ENCODE measurements at regions not wholly inside any gene's neighbourhood (a gene's known extent, or its start where the extent isn't known, plus 50 kb on each side); places are given as distances from the start of the nearest gene placed in this dataset.

GRCh38 chr6:22457996-22458395 is 111.4 kb upstream of the HDGFL1 start:
- CTCF ChIA-PET: no interaction called here
- ATAC-seq (ENCODE audit: poor library complexity) (no peak), DNase-seq (no peak)
- Mint-ChIP-seq H3K9me3 (peaks cover 4% of the 10 kb centered on the region), H3K4me3 (no peak overlapping the region), H3K27ac (no peak overlapping the region), H3K36me3 (ENCODE audit: low read depth) (no peaks in the 10 kb centered on the region), H3K4me1 (ENCODE audit: low read depth) (no peaks in the 10 kb centered on the region), H3K27me3 (no peaks in the 10 kb centered on the region)
- Histone ChIP-seq H3K4me1 (ENCODE audit: insufficient read depth, low read length) (no peaks in the 10 kb centered on the region), H3K4me3 (ENCODE audit: low read length) (no peak overlapping the region), H3K36me3 (ENCODE audit: insufficient read depth, low read length) (no peaks in the 10 kb centered on the region), H3K9me3 (ENCODE audit: control insufficient read depth in 1 of 2, insufficient read depth in 1 of 2, low read length in 2 of 2) (no peaks in the 10 kb centered on the region), H3K27ac (ENCODE audit: low read depth in 1 of 2, low read length in 2 of 2) (no peak overlapping the region), H3K27me3 (ENCODE audit: control insufficient read depth in 1 of 2, insufficient read depth in 2 of 2, low read length in 2 of 2) (no peaks in the 10 kb centered on the region)
- POLR2A ChIA-PET: no interaction called here
- TF ChIP-seq CTCF (IDR thresholded peaks at IDR 0.05): no peak
- intact Hi-C loops (cut with DNase I, micrococcal nuclease): no loop called here

GRCh38 chr6:22466665-22467245 is 102.6 kb upstream of the HDGFL1 start:
- Mint-ChIP-seq H3K9me3 (peaks cover 5% of the 10 kb centered on the region), H3K4me1 (ENCODE audit: low read depth) (no peaks in the 10 kb centered on the region), H3K4me3 (no peak overlapping the region), H3K36me3 (ENCODE audit: low read depth) (no peaks in the 10 kb centered on the region), H3K27ac (no peak overlapping the region), H3K27me3 (no peaks in the 10 kb centered on the region)
- Histone ChIP-seq H3K27ac (ENCODE audit: low read depth in 1 of 2, low read length in 2 of 2) (no peak overlapping the region), H3K36me3 (ENCODE audit: insufficient read depth, low read length) (no peaks in the 10 kb centered on the region), H3K4me3 (ENCODE audit: low read length) (no peak overlapping the region), H3K9me3 (ENCODE audit: control insufficient read depth in 1 of 2, insufficient read depth in 1 of 2, low read length in 2 of 2) (peaks cover 0 to 3% of the 10 kb centered on the region in 2 experiments), H3K4me1 (ENCODE audit: insufficient read depth, low read length) (no peaks in the 10 kb centered on the region), H3K27me3 (ENCODE audit: control insufficient read depth in 1 of 2, insufficient read depth in 2 of 2, low read length in 2 of 2) (no peaks in the 10 kb centered on the region)
- DNase-seq (no peak), ATAC-seq (ENCODE audit: poor library complexity) (no peak)
- TF ChIP-seq CTCF (IDR thresholded peaks at IDR 0.05): no peak
- ChIA-PET CTCF (no interaction called here), POLR2A (interaction anchor here (0.6 kb wide), 1 partner anchor 1709 kb away, joined by 3 read pairs; no protein-coding TSS in a partner anchor)
- intact Hi-C loops (cut with DNase I, micrococcal nuclease): no loop called here

GRCh38 chr6:22467645-22468044 is 101.7 kb upstream of the HDGFL1 start:
- H3K36me3 Mint-ChIP-seq (ENCODE audit: low read depth): no peaks in the 10 kb centered on the region
- ATAC-seq (ENCODE audit: poor library complexity) (no peak), DNase-seq (no peak)
- ChIA-PET POLR2A (no interaction called here), CTCF (no interaction called here)
- H3K27me3 Mint-ChIP-seq: no peaks in the 10 kb centered on the region
- Histone ChIP-seq H3K9me3 (ENCODE audit: control insufficient read depth in 1 of 2, insufficient read depth in 1 of 2, low read length in 2 of 2) (peaks cover 0 to 3% of the 10 kb centered on the region in 2 experiments), H3K27ac (ENCODE audit: low read depth in 1 of 2, low read length in 2 of 2) (no peak overlapping the region), H3K36me3 (ENCODE audit: insufficient read depth, low read length) (no peaks in the 10 kb centered on the region), H3K4me1 (ENCODE audit: insufficient read depth, low read length) (no peaks in the 10 kb centered on the region), H3K27me3 (ENCODE audit: control insufficient read depth in 1 of 2, insufficient read depth in 2 of 2, low read length in 2 of 2) (no peaks in the 10 kb centered on the region), H3K4me3 (ENCODE audit: low read length) (no peak overlapping the region)
- no peak for TF ChIP-seq CTCF (IDR thresholded peaks at IDR 0.05)
- intact Hi-C loops (cut with DNase I, micrococcal nuclease): no loop called here
- no peak overlapping the region for H3K27ac Mint-ChIP-seq
- H3K4me3 Mint-ChIP-seq: no peak overlapping the region
- H3K4me1 Mint-ChIP-seq (ENCODE audit: low read depth): no peaks in the 10 kb centered on the region
- peaks cover 5% of the 10 kb centered on the region for H3K9me3 Mint-ChIP-seq

Measured in CD4-positive, alpha-beta T cell (primary cell).